ENCODE measurements at regions not wholly inside any gene's neighbourhood (a gene's known extent, or its start where the extent isn't known, plus 50 kb on each side); places are given as distances from the start of the nearest gene placed in this dataset.

DNA sequence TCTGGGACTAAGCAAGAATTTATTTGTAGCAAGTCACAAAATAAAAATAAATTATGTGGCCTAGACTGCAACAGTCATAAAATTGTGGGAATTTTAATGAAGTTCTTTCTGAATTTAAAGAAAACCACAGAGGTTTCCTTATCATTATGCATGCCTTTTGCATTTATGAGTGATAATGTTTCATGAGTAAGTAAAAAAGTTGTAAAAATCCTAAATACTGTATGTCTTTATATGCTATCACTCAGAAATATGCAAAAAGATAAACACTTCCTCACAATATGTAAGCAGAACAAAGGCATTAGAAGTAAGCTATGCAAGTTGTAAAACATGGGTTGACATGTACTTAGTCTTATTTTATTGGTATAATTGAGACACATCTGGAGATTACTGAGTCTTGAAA is 239.4 kb upstream of the PDE3A start:
- no peaks in the 10 kb centered on the region for H3K4me1 ChIP-seq (ENCODE audit: control insufficient read depth, insufficient read depth, low read length)
- DNase-seq (ENCODE audit: low read depth in 4 of 6, low spot score in 6 of 6) = no peak

DNA sequence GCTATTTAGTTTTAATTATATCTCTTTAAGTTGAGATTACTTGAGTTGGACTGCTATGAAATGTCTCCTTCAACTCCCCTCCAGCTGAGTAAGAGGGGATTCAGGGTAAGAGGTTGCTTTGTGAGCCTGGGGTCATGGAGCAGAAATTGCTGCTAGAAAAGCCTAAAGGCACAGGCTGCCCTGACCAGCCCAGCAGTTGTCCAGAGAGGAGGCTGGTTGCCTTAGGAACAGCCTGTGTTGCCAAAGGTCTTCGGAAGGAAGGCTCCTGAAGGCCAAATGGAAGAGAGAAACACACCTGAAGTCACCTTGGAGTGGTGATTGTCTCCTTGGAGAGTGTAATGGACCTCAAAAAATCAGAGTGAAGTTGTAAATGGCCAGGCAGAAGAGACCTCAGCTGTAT is 235.5 kb upstream of the PDE3A start:
- Histone ChIP-seq H3K9me3 (ENCODE audit: control insufficient read depth, insufficient read depth, low read length) (no peaks in the 10 kb centered on the region), H3K4me3 (ENCODE audit: low read depth, low read length) (no peak overlapping the region), H3K27me3 (ENCODE audit: control insufficient read depth, insufficient read depth, low read length) (no peaks in the 10 kb centered on the region), H3K4me1 (ENCODE audit: control insufficient read depth, insufficient read depth, low read length) (no peaks in the 10 kb centered on the region), H3K36me3 (ENCODE audit: control insufficient read depth, insufficient read depth, low read length) (no peaks in the 10 kb centered on the region), H3K27ac (ENCODE audit: low read depth, low read length) (no peak overlapping the region)
- no peak for DNase-seq (ENCODE audit: low read depth in 4 of 6, low spot score in 6 of 6)
- WGBS (ENCODE audit: insufficient coverage) = 86% methylated on average over 1 of the region's 1 CpG

More for the DNA sequence above, 239.4 kb upstream of the PDE3A start:
- Histone ChIP-seq H3K9me3 (ENCODE audit: control insufficient read depth, insufficient read depth, low read length) (no peaks in the 10 kb centered on the region), H3K27me3 (ENCODE audit: control insufficient read depth, insufficient read depth, low read length) (no peaks in the 10 kb centered on the region), H3K36me3 (ENCODE audit: control insufficient read depth, insufficient read depth, low read length) (no peaks in the 10 kb centered on the region), H3K4me3 (ENCODE audit: low read depth, low read length) (no peak overlapping the region), H3K27ac (ENCODE audit: low read depth, low read length) (no peak overlapping the region)

DNA sequence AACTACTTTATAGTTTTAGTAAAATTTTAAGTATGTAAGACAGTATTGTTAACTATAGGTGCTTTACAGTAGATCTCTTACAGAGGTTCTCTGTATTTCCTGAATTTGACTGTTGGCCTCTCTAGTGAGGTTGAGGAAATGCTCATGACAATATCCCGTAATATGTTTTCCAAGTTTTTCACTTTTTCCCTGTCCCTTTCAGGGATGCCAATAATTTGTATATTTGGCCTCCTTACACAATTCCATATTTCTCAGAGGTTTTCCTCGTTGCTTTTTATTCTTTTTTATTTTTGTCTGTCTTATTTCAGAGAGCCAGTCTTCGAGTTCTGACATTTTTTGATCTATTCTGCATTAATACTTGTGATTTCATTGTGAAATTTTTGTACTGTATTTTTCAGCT is 233.7 kb upstream of the PDE3A start:
- H3K36me3 ChIP-seq (ENCODE audit: control insufficient read depth, insufficient read depth, low read length) = no peaks in the 10 kb centered on the region
- no peak overlapping the region for H3K4me3 ChIP-seq (ENCODE audit: low read depth, low read length)
- no peak overlapping the region for H3K27ac ChIP-seq (ENCODE audit: low read depth, low read length)
- H3K27me3 ChIP-seq (ENCODE audit: control insufficient read depth, insufficient read depth, low read length) = no peaks in the 10 kb centered on the region
- no peak for DNase-seq (ENCODE audit: low read depth in 4 of 6, low spot score in 6 of 6)
- no peaks in the 10 kb centered on the region for H3K9me3 ChIP-seq (ENCODE audit: control insufficient read depth, insufficient read depth, low read length)
- no peaks in the 10 kb centered on the region for H3K4me1 ChIP-seq (ENCODE audit: control insufficient read depth, insufficient read depth, low read length)
- no CpG with 5 or more reads among the region's 3 CpGs for WGBS (ENCODE audit: insufficient coverage)

DNA sequence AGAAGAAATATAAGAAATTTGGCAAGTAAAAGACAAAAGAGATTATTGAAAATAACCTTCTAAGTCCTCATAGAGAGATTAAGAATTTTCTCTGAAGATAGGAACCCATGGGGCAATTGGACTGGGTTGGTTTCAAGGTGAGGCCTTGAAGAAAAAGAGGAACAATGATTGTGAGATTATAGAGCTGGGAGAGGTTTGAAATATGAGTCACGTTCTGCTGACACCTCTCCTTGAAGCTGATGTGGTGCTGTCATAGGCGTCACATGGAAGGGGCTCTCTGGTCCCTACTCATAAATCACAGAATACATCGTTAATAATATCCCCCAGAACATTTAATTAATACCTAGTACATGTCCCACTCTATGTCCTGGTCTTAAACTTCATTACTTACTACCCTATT is 227.6 kb upstream of the PDE3A start:
- Histone ChIP-seq H3K4me3 (ENCODE audit: low read depth, low read length) (no peak overlapping the region), H3K27ac (ENCODE audit: low read depth, low read length) (no peak overlapping the region), H3K4me1 (ENCODE audit: control insufficient read depth, insufficient read depth, low read length) (no peaks in the 10 kb centered on the region), H3K36me3 (ENCODE audit: control insufficient read depth, insufficient read depth, low read length) (no peaks in the 10 kb centered on the region), H3K9me3 (ENCODE audit: control insufficient read depth, insufficient read depth, low read length) (no peaks in the 10 kb centered on the region), H3K27me3 (ENCODE audit: control insufficient read depth, insufficient read depth, low read length) (no peaks in the 10 kb centered on the region)
- no peak for DNase-seq (ENCODE audit: low read depth in 4 of 6, low spot score in 6 of 6)
- 94% methylated on average over 2 of the region's 3 CpGs for WGBS (ENCODE audit: insufficient coverage)

DNA sequence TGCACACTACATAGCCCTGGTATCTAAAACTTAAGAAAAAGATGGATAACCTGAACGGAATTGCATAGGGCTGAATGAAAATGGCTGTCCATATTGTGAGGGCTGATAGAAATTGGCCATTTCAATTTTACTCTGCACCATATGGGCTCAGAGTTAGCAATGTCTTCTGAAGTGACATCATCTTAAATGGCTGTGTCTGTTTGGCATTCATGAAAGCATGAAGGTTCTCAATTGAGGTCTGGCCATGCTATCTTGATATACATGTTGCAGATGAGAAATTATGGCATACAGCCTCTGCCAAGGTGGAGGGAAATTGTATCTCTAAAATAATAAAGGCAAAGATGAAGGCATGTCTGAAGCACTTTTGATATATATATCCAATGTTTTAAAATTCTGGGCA is 226.0 kb upstream of the PDE3A start:
- Histone ChIP-seq H3K4me1 (ENCODE audit: control insufficient read depth, insufficient read depth, low read length) (no peaks in the 10 kb centered on the region), H3K27ac (ENCODE audit: low read depth, low read length) (no peak overlapping the region), H3K9me3 (ENCODE audit: control insufficient read depth, insufficient read depth, low read length) (no peaks in the 10 kb centered on the region), H3K4me3 (ENCODE audit: low read depth, low read length) (no peak overlapping the region), H3K27me3 (ENCODE audit: control insufficient read depth, insufficient read depth, low read length) (no peaks in the 10 kb centered on the region), H3K36me3 (ENCODE audit: control insufficient read depth, insufficient read depth, low read length) (no peaks in the 10 kb centered on the region)
- WGBS (ENCODE audit: insufficient coverage) = no CpG with 5 or more reads among the region's 1 CpG
- DNase-seq (ENCODE audit: low read depth in 4 of 6, low spot score in 6 of 6) = peak in 1 of 6 donors; percentile 38

DNA sequence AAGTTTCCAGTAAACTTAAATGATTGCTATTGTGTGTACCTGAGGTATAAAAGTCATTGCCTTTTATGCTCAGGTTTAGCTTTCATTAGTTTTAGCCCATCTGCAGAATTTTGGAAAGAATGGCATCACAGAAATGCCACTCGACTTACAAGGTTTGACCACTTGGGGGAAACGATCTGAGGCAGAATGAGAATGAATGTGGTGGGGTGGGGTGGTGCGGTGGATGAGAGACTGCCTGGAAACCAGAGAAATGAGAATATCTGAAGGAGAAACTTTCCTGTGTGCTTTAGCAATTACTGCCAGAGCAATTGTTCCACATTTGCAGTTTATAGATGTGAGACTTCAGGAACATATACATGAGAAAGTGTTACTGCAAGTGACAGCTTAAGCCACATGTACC is 225.4 kb upstream of the PDE3A start:
- no peaks in the 10 kb centered on the region for H3K36me3 ChIP-seq (ENCODE audit: control insufficient read depth, insufficient read depth, low read length)
- no peaks in the 10 kb centered on the region for H3K9me3 ChIP-seq (ENCODE audit: control insufficient read depth, insufficient read depth, low read length)
- H3K27ac ChIP-seq (ENCODE audit: low read depth, low read length) = no peak overlapping the region
- WGBS (ENCODE audit: insufficient coverage) = 47% methylated on average over 3 of the region's 3 CpGs
- DNase-seq (ENCODE audit: low read depth in 4 of 6, low spot score in 6 of 6) = peak in 1 of 6 donors; percentile 7
- H3K4me3 ChIP-seq (ENCODE audit: low read depth, low read length) = no peak overlapping the region
- no peaks in the 10 kb centered on the region for H3K4me1 ChIP-seq (ENCODE audit: control insufficient read depth, insufficient read depth, low read length)
- H3K27me3 ChIP-seq (ENCODE audit: control insufficient read depth, insufficient read depth, low read length) = no peaks in the 10 kb centered on the region

DNA sequence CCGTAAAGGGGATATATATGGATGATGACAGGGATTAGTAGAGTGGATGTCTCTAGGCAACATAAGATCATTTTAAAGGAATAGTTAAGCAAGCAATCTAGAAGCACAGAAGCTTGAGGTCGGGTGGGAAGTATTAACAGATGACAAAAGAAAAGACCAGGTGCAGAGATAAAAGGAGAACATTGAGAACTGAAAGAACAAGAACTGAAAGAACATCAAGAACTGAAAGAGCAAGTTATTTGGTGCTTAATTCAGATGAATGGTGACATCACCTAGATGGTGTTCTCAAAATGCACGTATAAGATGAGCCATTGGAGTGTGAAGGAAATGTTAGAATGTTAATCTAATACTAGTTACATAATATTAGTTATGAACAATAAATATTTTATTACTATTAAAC is 224.0 kb upstream of the PDE3A start:
- H3K4me3 ChIP-seq (ENCODE audit: low read depth, low read length) = no peak overlapping the region
- H3K36me3 ChIP-seq (ENCODE audit: control insufficient read depth, insufficient read depth, low read length) = no peaks in the 10 kb centered on the region
- 62% methylated on average over 2 of the region's 3 CpGs for WGBS (ENCODE audit: insufficient coverage)
- DNase-seq (ENCODE audit: low read depth in 4 of 6, low spot score in 6 of 6) = no peak
- H3K27ac ChIP-seq (ENCODE audit: low read depth, low read length) = no peak overlapping the region
- H3K27me3 ChIP-seq (ENCODE audit: control insufficient read depth, insufficient read depth, low read length) = no peaks in the 10 kb centered on the region
- no peaks in the 10 kb centered on the region for H3K4me1 ChIP-seq (ENCODE audit: control insufficient read depth, insufficient read depth, low read length)
- H3K9me3 ChIP-seq (ENCODE audit: control insufficient read depth, insufficient read depth, low read length) = no peaks in the 10 kb centered on the region

DNA sequence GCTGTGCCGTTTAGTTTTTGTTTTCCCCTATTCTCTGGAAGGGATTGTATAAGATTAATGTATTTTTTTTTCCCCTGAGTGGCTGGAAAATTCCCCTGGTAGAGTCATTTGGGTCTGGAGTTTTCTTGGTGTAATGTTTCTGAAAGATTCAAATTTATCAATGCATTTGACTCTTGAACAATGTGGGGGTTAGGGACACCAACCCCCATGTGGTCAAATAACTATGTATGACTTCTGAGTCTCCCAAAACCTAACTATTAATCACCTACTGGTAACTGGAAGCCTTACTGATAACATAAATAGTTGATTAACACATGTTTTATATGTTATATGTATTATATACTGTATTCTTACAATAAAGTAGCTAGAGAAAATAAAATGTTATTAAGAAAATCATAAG is 220.1 kb upstream of the PDE3A start:
- no peak overlapping the region for H3K27ac ChIP-seq (ENCODE audit: low read depth, low read length)
- no peaks in the 10 kb centered on the region for H3K9me3 ChIP-seq (ENCODE audit: control insufficient read depth, insufficient read depth, low read length)
- DNase-seq (ENCODE audit: low read depth in 4 of 6, low spot score in 6 of 6) = no peak
- H3K27me3 ChIP-seq (ENCODE audit: control insufficient read depth, insufficient read depth, low read length) = no peaks in the 10 kb centered on the region
- no peaks in the 10 kb centered on the region for H3K4me1 ChIP-seq (ENCODE audit: control insufficient read depth, insufficient read depth, low read length)
- no peaks in the 10 kb centered on the region for H3K36me3 ChIP-seq (ENCODE audit: control insufficient read depth, insufficient read depth, low read length)
- no peak overlapping the region for H3K4me3 ChIP-seq (ENCODE audit: low read depth, low read length)
- no CpG with 5 or more reads among the region's 1 CpG for WGBS (ENCODE audit: insufficient coverage)

DNA sequence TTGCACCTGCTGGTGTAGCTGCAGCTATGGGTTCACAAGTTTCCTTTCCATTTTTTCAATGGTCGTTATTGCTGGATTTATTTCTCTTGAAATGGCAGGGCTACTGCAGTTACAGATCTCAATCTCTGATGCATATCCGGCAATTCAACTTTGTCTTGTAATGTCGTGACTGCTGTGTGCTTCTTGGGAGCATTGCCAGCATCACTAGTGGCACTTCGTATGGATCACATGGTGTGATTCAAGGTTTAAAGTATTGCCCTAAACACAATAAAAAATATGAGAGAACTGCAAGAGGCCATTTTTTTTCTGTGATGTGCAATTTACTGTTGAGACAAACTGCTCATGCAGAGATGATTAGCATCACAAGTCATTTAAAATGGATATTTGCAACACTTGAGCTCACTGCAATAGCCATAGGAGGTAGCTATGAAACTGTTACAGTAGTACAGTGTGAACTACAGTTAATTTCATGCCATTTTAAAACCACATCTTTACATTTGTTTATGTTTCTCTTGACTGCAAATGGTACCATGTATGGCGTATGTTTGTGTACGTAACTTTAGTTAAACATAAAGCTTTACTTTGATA is 217.4 kb upstream of the PDE3A start:
- 31% methylated on average over 2 of the region's 6 CpGs for WGBS (ENCODE audit: insufficient coverage)
- H3K27ac ChIP-seq (ENCODE audit: low read depth, low read length) = no peak overlapping the region
- H3K36me3 ChIP-seq (ENCODE audit: control insufficient read depth, insufficient read depth, low read length) = no peaks in the 10 kb centered on the region
- H3K9me3 ChIP-seq (ENCODE audit: control insufficient read depth, insufficient read depth, low read length) = no peaks in the 10 kb centered on the region
- H3K4me1 ChIP-seq (ENCODE audit: control insufficient read depth, insufficient read depth, low read length) = no peaks in the 10 kb centered on the region
- no peaks in the 10 kb centered on the region for H3K27me3 ChIP-seq (ENCODE audit: control insufficient read depth, insufficient read depth, low read length)
- H3K4me3 ChIP-seq (ENCODE audit: low read depth, low read length) = no peak overlapping the region
- peak in 4 of 6 donors; percentile 14 to 92 (median 24) for DNase-seq (ENCODE audit: low read depth in 4 of 6, low spot score in 6 of 6)

DNA sequence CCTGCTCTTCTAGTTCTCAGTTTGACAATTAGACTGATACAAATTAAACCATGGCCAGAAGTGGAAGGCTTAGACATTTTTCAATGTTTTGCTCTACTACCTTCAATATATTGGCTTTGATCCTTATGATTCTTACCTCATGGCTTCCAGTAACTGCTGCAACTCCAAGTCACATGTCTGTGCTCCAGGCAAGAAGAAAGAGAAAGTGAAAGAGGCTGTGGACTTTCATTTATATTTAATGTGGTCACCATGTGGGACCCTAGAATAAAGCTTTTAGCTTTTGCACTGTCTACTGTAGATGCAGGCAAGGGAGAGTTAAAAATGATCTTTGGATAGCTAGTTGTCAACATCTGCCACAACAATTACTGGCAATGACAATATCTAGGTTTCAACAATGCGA is 214.3 kb upstream of the PDE3A start:
- WGBS (ENCODE audit: insufficient coverage) = no CpG with 5 or more reads among the region's 1 CpG
- no peak for DNase-seq (ENCODE audit: low read depth in 4 of 6, low spot score in 6 of 6)
- Histone ChIP-seq H3K4me3 (ENCODE audit: low read depth, low read length) (no peak overlapping the region), H3K4me1 (ENCODE audit: control insufficient read depth, insufficient read depth, low read length) (no peaks in the 10 kb centered on the region), H3K36me3 (ENCODE audit: control insufficient read depth, insufficient read depth, low read length) (no peaks in the 10 kb centered on the region), H3K27ac (ENCODE audit: low read depth, low read length) (no peak overlapping the region), H3K9me3 (ENCODE audit: control insufficient read depth, insufficient read depth, low read length) (no peaks in the 10 kb centered on the region), H3K27me3 (ENCODE audit: control insufficient read depth, insufficient read depth, low read length) (no peaks in the 10 kb centered on the region)

Measured in spinal cord (tissue), 9 donors.